ENCODE measurements at regions not wholly inside any gene's neighbourhood (a gene's known extent, or its start where the extent isn't known, plus 50 kb on each side); places are given as distances from the start of the nearest gene placed in this dataset.

GRCh38 chr4:162364651-162365050 lies 200.9 kb upstream of the FSTL5 start:
- no peak for DNase-seq (ENCODE audit: low read depth)
- TF ChIP-seq CTCF (IDR thresholded peaks at IDR 0.05; ENCODE audit: insufficient read depth, low read length, severe bottlenecking), result no peak
- Histone ChIP-seq H3K4me3 (ENCODE audit: low read depth, low read length) (no peak overlapping the region), H3K27me3 (ENCODE audit: control insufficient read depth, insufficient read depth, low read length) (no peaks in the 10 kb centered on the region), H3K36me3 (ENCODE audit: control insufficient read depth, insufficient read depth, low read length) (no peaks in the 10 kb centered on the region)
- FAIRE-seq, result no peak

GRCh38 chr4:162360369-162361149 lies 196.8 kb upstream of the FSTL5 start:
- FAIRE-seq (no peak), DNase-seq (ENCODE audit: low read depth) (no peak)
- no peaks in the 10 kb centered on the region for H3K27me3 ChIP-seq (ENCODE audit: control insufficient read depth, insufficient read depth, low read length)

GRCh38 chr4:162356181-162356580 lies 192.4 kb upstream of the FSTL5 start:
- FAIRE-seq (no peak), DNase-seq (ENCODE audit: low read depth) (no peak)
- Histone ChIP-seq H3K4me3 (ENCODE audit: low read depth, low read length) (no peak overlapping the region), H3K27me3 (ENCODE audit: control insufficient read depth, insufficient read depth, low read length) (no peaks in the 10 kb centered on the region), H3K36me3 (ENCODE audit: control insufficient read depth, insufficient read depth, low read length) (no peaks in the 10 kb centered on the region)
- no peak for TF ChIP-seq CTCF (IDR thresholded peaks at IDR 0.05; ENCODE audit: insufficient read depth, low read length, severe bottlenecking)

More at GRCh38 chr4:162360369-162361149, 196.8 kb upstream of the FSTL5 start:
- H3K4me3 ChIP-seq (ENCODE audit: low read depth, low read length), result no peak overlapping the region
- no peak for TF ChIP-seq CTCF (IDR thresholded peaks at IDR 0.05; ENCODE audit: insufficient read depth, low read length, severe bottlenecking)
- no peaks in the 10 kb centered on the region for H3K36me3 ChIP-seq (ENCODE audit: control insufficient read depth, insufficient read depth, low read length)

- DNase-seq (ENCODE audit: low read depth) (no peak), FAIRE-seq (no peak)
- no peak overlapping the region for H3K4me3 ChIP-seq (ENCODE audit: low read depth, low read length)
- no peaks in the 10 kb centered on the region for H3K36me3 ChIP-seq (ENCODE audit: control insufficient read depth, insufficient read depth, low read length)
- H3K27me3 ChIP-seq (ENCODE audit: control insufficient read depth, insufficient read depth, low read length), result no peaks in the 10 kb centered on the region
- TF ChIP-seq CTCF (IDR thresholded peaks at IDR 0.05; ENCODE audit: insufficient read depth, low read length, severe bottlenecking), result no peak
Observed at GRCh38 chr4:162352580-162353107, 188.8 kb upstream of the FSTL5 start.

GRCh38 chr4:162350331-162350730 lies 186.5 kb upstream of the FSTL5 start:
- FAIRE-seq (no peak), DNase-seq (ENCODE audit: low read depth) (peak; percentile 5)
- no peaks in the 10 kb centered on the region for H3K27me3 ChIP-seq (ENCODE audit: control insufficient read depth, insufficient read depth, low read length)
- no peak for TF ChIP-seq CTCF (IDR thresholded peaks at IDR 0.05; ENCODE audit: insufficient read depth, low read length, severe bottlenecking)
- H3K4me3 ChIP-seq (ENCODE audit: low read depth, low read length), result no peak overlapping the region
- H3K36me3 ChIP-seq (ENCODE audit: control insufficient read depth, insufficient read depth, low read length), result no peaks in the 10 kb centered on the region

Data from bronchial epithelial cell (primary cell).